HL-60 (cell line): ENCODE measurements at regions not wholly inside any gene's neighbourhood (a gene's known extent, or its start where the extent isn't known, plus 50 kb on each side); places are given as distances from the start of the nearest gene placed in this dataset.

Experiments
- DNase-seq, 2 experiments: peaks; one replicate each; pipeline ENCODE4 v3.0.0-alpha.2; 2010 to 2020; ENCODE audit warnings: low read depth in 1 of 2, low spot score in 1 of 2
- H3K27ac ChIP-seq: fragments of 250-450 bp; sonication (Bioruptor Pico); replicated peaks from 2 replicates; pipeline ENCODE4 v1.5.1; 2020; ENCODE audit warnings: mild to moderate bottlenecking, moderate library complexity
- H3K27me3 ChIP-seq: fragments of 250-450 bp; sonication (Bioruptor Pico); 2 replicates; pipeline ENCODE4 v1.5.1; 2021; ENCODE audit warnings: mild to moderate bottlenecking, moderate library complexity; ENCODE audit not compliant: insufficient read depth, poor library complexity, severe bottlenecking
- H3K4me3 ChIP-seq: replicated peaks from 2 replicates; pipeline ENCODE4 v1.5.1; 2011; ENCODE audit warnings: mild to moderate bottlenecking, control low read depth, low read length; ENCODE audit not compliant: insufficient read depth
- GABPA ChIP-seq: IDR thresholded peaks from 2 replicates; pipeline ENCODE4 v1.6.1; 2012; ENCODE audit warnings: low read depth
- POLR2AphosphoS5 ChIP-seq: IDR thresholded peaks from 2 replicates; pipeline ENCODE4 v1.6.1; 2012; ENCODE audit warnings: low read depth
- REST ChIP-seq: IDR thresholded peaks from 2 replicates; pipeline ENCODE4 v1.6.1; 2012; ENCODE audit warnings: low read depth; ENCODE audit not compliant: insufficient replicate concordance
- SPI1 ChIP-seq: IDR thresholded peaks from 2 replicates; pipeline ENCODE4 v1.6.1; 2012; ENCODE audit warnings: low read depth, mild to moderate bottlenecking, borderline replicate concordance
- TF ChIP-seq, protein P1 (sequence below): IDR thresholded peaks from one replicate; pipeline ENCODE4 v1.5.1; 2011; ENCODE audit warnings: low read length, control low read depth, inconsistent platforms; ENCODE audit not compliant: insufficient read depth

GRCh38 chr13:50323440-50324065, 308.3 kb downstream of the KCNRG start:
- Histone ChIP-seq H3K27me3 (no peaks in the 10 kb centered on the region), H3K4me3 (no peak overlapping the region), H3K27ac (no peak overlapping the region)
- no peak for DNase-seq
- TF ChIP-seq SPI1 (no peak), REST (no peak), GABPA (no peak), POLR2AphosphoS5 (no peak)
- TF ChIP-seq, protein P1, sequence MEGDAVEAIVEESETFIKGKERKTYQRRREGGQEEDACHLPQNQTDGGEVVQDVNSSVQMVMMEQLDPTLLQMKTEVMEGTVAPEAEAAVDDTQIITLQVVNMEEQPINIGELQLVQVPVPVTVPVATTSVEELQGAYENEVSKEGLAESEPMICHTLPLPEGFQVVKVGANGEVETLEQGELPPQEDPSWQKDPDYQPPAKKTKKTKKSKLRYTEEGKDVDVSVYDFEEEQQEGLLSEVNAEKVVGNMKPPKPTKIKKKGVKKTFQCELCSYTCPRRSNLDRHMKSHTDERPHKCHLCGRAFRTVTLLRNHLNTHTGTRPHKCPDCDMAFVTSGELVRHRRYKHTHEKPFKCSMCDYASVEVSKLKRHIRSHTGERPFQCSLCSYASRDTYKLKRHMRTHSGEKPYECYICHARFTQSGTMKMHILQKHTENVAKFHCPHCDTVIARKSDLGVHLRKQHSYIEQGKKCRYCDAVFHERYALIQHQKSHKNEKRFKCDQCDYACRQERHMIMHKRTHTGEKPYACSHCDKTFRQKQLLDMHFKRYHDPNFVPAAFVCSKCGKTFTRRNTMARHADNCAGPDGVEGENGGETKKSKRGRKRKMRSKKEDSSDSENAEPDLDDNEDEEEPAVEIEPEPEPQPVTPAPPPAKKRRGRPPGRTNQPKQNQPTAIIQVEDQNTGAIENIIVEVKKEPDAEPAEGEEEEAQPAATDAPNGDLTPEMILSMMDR: no peak

- Histone ChIP-seq H3K4me3 (no peak overlapping the region), H3K27me3 (no peaks in the 10 kb centered on the region), H3K27ac (no peak overlapping the region)
- no peak for DNase-seq
- no peak for TF ChIP-seq SPI1
- TF ChIP-seq GABPA: no peak
- TF ChIP-seq, protein P1: no peak
- no peak for TF ChIP-seq POLR2AphosphoS5
- TF ChIP-seq REST: no peak
Measured at GRCh38 chr13:50326271-50326670, 311.0 kb downstream of the KCNRG start.

- Histone ChIP-seq H3K27ac (no peak overlapping the region), H3K27me3 (no peaks in the 10 kb centered on the region), H3K4me3 (no peak overlapping the region)
- no peak for DNase-seq
- TF ChIP-seq SPI1 (no peak), POLR2AphosphoS5 (no peak), REST (no peak), GABPA (no peak)
- TF ChIP-seq, protein P1: no peak
Measured at GRCh38 chr13:50326811-50327210, 311.6 kb downstream of the KCNRG start.
